K562 (cell line): ENCODE measurements at regions not wholly inside any gene's neighbourhood (a gene's known extent, or its start where the extent isn't known, plus 50 kb on each side); places are given as distances from the start of the nearest gene placed in this dataset.

Experiments
- ATAC-seq: fragments of 200-7000 bp; cut with Tn5 transposase; 3 replicates; pipeline ENCODE4 v1.9.1; 2020; ENCODE audit warnings: moderate library complexity
- BruUV-seq: library from RNA; stranded (reverse); fragments of 400-500 nt; replicated peaks from 2 replicates; lab custom pipeline; 2021; lab: Mats Ljungman, UMichigan
- CTCF ChIA-PET: fragments of 300-600 bp; formaldehyde crosslinking; extraction: SDS; loops from one replicate; lab custom pipeline; 2021; ENCODE audit warnings: low intra/inter-chr PET ratio; lab: Yijun Ruan, JAX
- POLR2A ChIA-PET: fragments of 300-600, 350-650 bp; sonication (Branson Sonifier 250); formaldehyde crosslinking; extraction: SDS; loops from one replicate; lab custom pipeline; 2021; ENCODE audit warnings: antibody characterized with exemption, inconsistent platforms; lab: Yijun Ruan, JAX
- DNase-seq, 4 experiments: peaks; one replicate each; pipeline versions ENCODE4 v3.0.0 to v3.0.0-alpha.2; 2011 to 2018; ENCODE audit warnings: low spot score in 3 of 4, mixed read lengths in 3 of 4; ENCODE audit errors: extremely low read depth in 1 of 4
- FAIRE-seq: peaks from 2 replicates; lab custom pipeline; 2011; peaks lifted over from hg19 to GRCh38; lab: Jason Lieb, UNC
- H2AFZ ChIP-seq: 2 replicates; pipeline ENCODE4 v1.6.0; 2011; ENCODE audit warnings: low read depth, low read length, control low read depth, inconsistent platforms
- H3K27ac ChIP-seq: fragments of 200-600 bp; 3 replicates; pipeline ENCODE4 v1.8.0; 2011; ENCODE audit warnings: low read depth, mild to moderate bottlenecking, control low read depth, inconsistent platforms, low read length, moderate library complexity, mixed read lengths; ENCODE audit errors: extremely low read depth
- H3K27me3 ChIP-seq, 2 experiments: fragments of 300-600 bp in 1 of 2; 2 replicates in 1 of 2; 3 replicates in 1 of 2; pipeline versions ENCODE4 v1.6.0 to v1.8.0; 2011; ENCODE audit warnings: inconsistent platforms in 2 of 2, low read length in 2 of 2, mild to moderate bottlenecking in 1 of 2, mixed read lengths in 1 of 2, moderate library complexity in 1 of 2; ENCODE audit not compliant: control insufficient read depth in 2 of 2, insufficient read depth in 2 of 2
- H3K36me3 ChIP-seq: fragments of 300-600 bp; 3 replicates; pipeline ENCODE4 v1.8.0; 2011; ENCODE audit warnings: mild to moderate bottlenecking, low read length, inconsistent platforms; ENCODE audit not compliant: control insufficient read depth, insufficient read depth
- H3K4me1 ChIP-seq, 2 experiments: fragments of 200-600 bp in 1 of 2; replicated peaks in 1 of 2; 2 replicates in 1 of 2; 3 replicates in 1 of 2; pipeline versions ENCODE4 v1.5.1 to v1.8.0; 2011; ENCODE audit warnings: inconsistent platforms in 2 of 2, low read length in 2 of 2, mild to moderate bottlenecking in 1 of 2, mixed read lengths in 1 of 2, moderate library complexity in 1 of 2; ENCODE audit not compliant: control insufficient read depth in 2 of 2, insufficient read depth in 2 of 2
- H3K4me2 ChIP-seq: 2 replicates; pipeline ENCODE4 v1.6.1; 2011; ENCODE audit warnings: low read length, control low read depth, inconsistent platforms, mixed read lengths; ENCODE audit not compliant: insufficient read depth
- H3K4me3 ChIP-seq: fragments of 200-600 bp; sonication (generic), shearing (Covaris generic); 2 replicates; pipeline ENCODE4 v1.5.1; 2016; ENCODE audit warnings: control low read depth, inconsistent platforms
- H3K79me2 ChIP-seq: fragments of 200-600 bp; 3 replicates; pipeline ENCODE4 v1.8.0; 2011; ENCODE audit warnings: low read length, inconsistent platforms; ENCODE audit not compliant: control insufficient read depth, insufficient read depth
- H3K9ac ChIP-seq, 2 experiments: 2 replicates each; pipeline versions ENCODE4 v1.6.0 to v1.6.1; 2011; ENCODE audit warnings: low read depth in 2 of 2, low read length in 2 of 2, control low read depth in 1 of 2, inconsistent platforms in 1 of 2, mild to moderate bottlenecking in 1 of 2, mixed read lengths in 1 of 2; ENCODE audit not compliant: insufficient read depth in 1 of 2
- H3K9me1 ChIP-seq: one replicate; pipeline ENCODE4 v1.6.0; 2011; ENCODE audit warnings: inconsistent platforms, mild to moderate bottlenecking, low read length, moderate library complexity; ENCODE audit not compliant: control insufficient read depth, insufficient read depth
- H3K9me3 ChIP-seq: replicated peaks from 2 replicates; pipeline ENCODE4 v1.5.1; 2011; ENCODE audit warnings: low read depth, low read length, inconsistent platforms; ENCODE audit not compliant: control insufficient read depth, insufficient read depth
- H4K20me1 ChIP-seq: replicated peaks from 2 replicates; pipeline ENCODE4 v1.6.1; 2011; ENCODE audit warnings: low read length, inconsistent platforms, mixed read lengths; ENCODE audit not compliant: control insufficient read depth, insufficient read depth
- FOXO4 ChIP-seq: fragments of 450-650 bp; formaldehyde crosslinking; IDR thresholded peaks from 2 replicates; pipeline ENCODE4 v1.4.0; 2020; ENCODE audit warnings: mild to moderate bottlenecking, moderate library complexity
- HDAC2 ChIP-seq: fragments of 450-650 bp; IDR thresholded peaks from 2 replicates; pipeline ENCODE4 v1.6.1; 2016; ENCODE audit warnings: mild to moderate bottlenecking
- HDAC3 ChIP-seq: fragments of 450-650 bp; IDR thresholded peaks from 2 replicates; pipeline ENCODE4 v1.6.1; 2018; ENCODE audit warnings: borderline replicate concordance, mild to moderate bottlenecking, moderate library complexity; ENCODE audit not compliant: partially characterized antibody
- NR2C2 ChIP-seq, 2 experiments: fragments of 200-800 bp in 1 of 2; sonication (Bioruptor generic) in 1 of 2; sonication (generic) in 1 of 2; formaldehyde crosslinking in 1 of 2; IDR thresholded peaks; 2 replicates each; pipeline versions ENCODE4 v1.6.1 to v1.8.0; 2016 to 2022; ENCODE audit warnings: mild to moderate bottlenecking in 1 of 2, missing compliant biosample characterization in 1 of 2, missing genetic modification characterization in 1 of 2, missing genetic modification reagents in 1 of 2
- NUFIP1 ChIP-seq: fragments of 450-650 bp; IDR thresholded peaks from 2 replicates; pipeline ENCODE4 v1.6.1; 2018; ENCODE audit not compliant: partially characterized antibody
- OTX1 ChIP-seq: fragments of 450-650 bp; formaldehyde crosslinking; IDR thresholded peaks from 2 replicates; pipeline ENCODE4 v1.4.0; 2022; ENCODE audit warnings: mild to moderate bottlenecking
- POLR2G ChIP-seq: fragments of 200-400 bp; formaldehyde crosslinking; IDR thresholded peaks from 2 replicates; pipeline ENCODE4 v1.6.1; 2017; ENCODE audit warnings: low read depth, mild to moderate bottlenecking, antibody characterized with exemption, low read length, moderate library complexity
- RAD21 ChIP-seq, 2 experiments: fragments of 250-450 bp in 1 of 2; fragments of 450-650 bp in 1 of 2; sonication (Bioruptor Pico) in 1 of 2; formaldehyde crosslinking in 1 of 2; IDR thresholded peaks in 1 of 2; conservative IDR thresholded peaks in 1 of 2; 2 replicates each; pipeline versions ENCODE4 v1.4.0 to v1.8.0; 2020 to 2022; ENCODE audit warnings: mild to moderate bottlenecking in 2 of 2, moderate library complexity in 1 of 2
- TAF1 ChIP-seq: IDR thresholded peaks from 2 replicates; pipeline ENCODE4 v1.6.1; 2011; ENCODE audit warnings: mild to moderate bottlenecking, low read length, moderate library complexity; ENCODE audit not compliant: insufficient read depth, control insufficient read depth, severe bottlenecking; ENCODE audit errors: extremely low read depth
- THRB ChIP-seq: fragments of 450-650 bp; formaldehyde crosslinking; conservative IDR thresholded peaks from 2 replicates; pipeline ENCODE4 v1.4.0; 2022; ENCODE audit warnings: mild to moderate bottlenecking, missing genetic modification characterization
- ZNF143 ChIP-seq: sonication (generic); formaldehyde crosslinking; IDR thresholded peaks from 2 replicates; pipeline ENCODE4 v1.9.0; 2022; ENCODE audit warnings: mild to moderate bottlenecking, missing genetic modification reagents
- ZNF232 ChIP-seq: sonication (generic); formaldehyde crosslinking; IDR thresholded peaks from 2 replicates; pipeline ENCODE4 v1.8.0; 2022; ENCODE audit warnings: mild to moderate bottlenecking, missing genetic modification reagents
- WGBS: fragments of 100-300 bp; shearing (Covaris generic); methylation state at CpG from one replicate; pipeline ENCODE4 v1.1.6; 2016; ENCODE audit warnings: low coverage, mixed read lengths; ENCODE audit not compliant: insufficient coverage; ENCODE audit errors: missing lambda C conversion rate; 5-methylcytosine and 5-hydroxymethylcytosine counted together
- in situ Hi-C: fragments of 300-500 bp; cut with MboI; formaldehyde crosslinking; loops from 4 replicates; pipeline ENCODE4 v1.15.0; 2018; ENCODE audit warnings: inconsistent platforms, mixed read lengths
- intact Hi-C: fragments of 100-400 bp; cut with micrococcal nuclease; formaldehyde crosslinking; loops from 2 replicates; pipeline ENCODE4 v1.14.2; 2022
- TF ChIP-seq, protein P1 (sequence below): fragments of 250-450 bp; sonication (Bioruptor Pico); IDR thresholded peaks from 2 replicates; pipeline ENCODE4 v1.8.0; 2021; ENCODE audit warnings: mild to moderate bottlenecking, moderate library complexity
- TF ChIP-seq, protein P2 (sequence below), 2 experiments: fragments of 200-800 bp in 1 of 2; sonication (Bioruptor generic) in 1 of 2; sonication (generic) in 1 of 2; formaldehyde crosslinking in 1 of 2; IDR thresholded peaks in 1 of 2; conservative IDR thresholded peaks in 1 of 2; 2 replicates each; pipeline versions ENCODE4 v1.5.0 to v1.6.1; 2016 to 2020; ENCODE audit warnings: missing compliant biosample characterization in 1 of 2, missing genetic modification characterization in 1 of 2, missing genetic modification reagents in 1 of 2

GRCh38 chr17:12388226-12388625 is 277.5 kb upstream of the MYOCD start (continued):
- TF ChIP-seq NUFIP1 (no peak), HDAC2 (no peak)

DNA sequence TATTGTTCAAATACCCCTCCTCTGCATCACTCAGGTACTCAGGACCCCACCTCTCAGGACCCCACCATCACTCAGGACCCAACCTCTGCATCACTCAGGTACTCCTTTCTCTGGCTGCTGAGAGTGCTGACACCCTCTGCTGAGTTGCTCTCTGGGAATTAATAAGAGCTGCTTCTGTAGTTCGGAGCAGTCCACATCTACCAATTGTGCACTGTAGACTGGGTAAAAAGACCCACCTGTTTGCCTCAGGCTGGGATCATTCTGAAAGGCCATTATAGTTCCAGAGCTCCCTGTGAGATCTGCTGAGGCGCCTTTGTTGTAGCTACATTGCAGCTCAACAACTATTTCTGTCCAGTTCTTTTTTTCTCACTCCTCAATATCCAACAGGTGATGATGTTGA is 276.3 kb upstream of the MYOCD start:
- ATAC-seq (no peak), FAIRE-seq (no peak), DNase-seq (no peak)
- H3K4me1 ChIP-seq = no peaks in the 10 kb centered on the region
- ChIA-PET POLR2A (no interaction called here), CTCF (no interaction called here)
- H3K9me1 ChIP-seq = no peaks in the 10 kb centered on the region
- H3K36me3 ChIP-seq = no peaks in the 10 kb centered on the region
- H3K27me3 ChIP-seq = no peaks in the 10 kb centered on the region
- no peaks in the 10 kb centered on the region for H4K20me1 ChIP-seq
- no peaks in the 10 kb centered on the region for H3K79me2 ChIP-seq
- H3K4me2 ChIP-seq = no peak overlapping the region
- intact Hi-C loops = no loop called here
- no peak overlapping the region for H2AFZ ChIP-seq
- no peak overlapping the region for H3K27ac ChIP-seq
- in situ Hi-C loops = no loop called here
- BruUV-seq = no TSS peak
- no peak overlapping the region for H3K4me3 ChIP-seq
- H3K9ac ChIP-seq = no peak overlapping the region
- no peaks in the 10 kb centered on the region for H3K9me3 ChIP-seq
- 0% methylated on average over 1 of the region's 2 CpGs for WGBS
- TF ChIP-seq RAD21 (CRISPR knock-in tag; conservative IDR thresholded peaks at IDR 0.05 in 1 of 2, IDR thresholded peaks at IDR 0.05 in 1 of 2) (no peak), OTX1 (no peak), HDAC3 (no peak), ZNF143 (CRISPR knock-in tag) (no peak), THRB (CRISPR knock-in tag) (no peak), POLR2G (no peak), FOXO4 (CRISPR knock-in tag) (no peak), ZNF232 (no peak), TAF1 (no peak), NR2C2 (CRISPR knock-in tag; IDR thresholded peaks at IDR 0.05) (no peak), NR2C2 (tag; IDR thresholded peaks at IDR 0.05) (no peak)
- TF ChIP-seq, protein P1, sequence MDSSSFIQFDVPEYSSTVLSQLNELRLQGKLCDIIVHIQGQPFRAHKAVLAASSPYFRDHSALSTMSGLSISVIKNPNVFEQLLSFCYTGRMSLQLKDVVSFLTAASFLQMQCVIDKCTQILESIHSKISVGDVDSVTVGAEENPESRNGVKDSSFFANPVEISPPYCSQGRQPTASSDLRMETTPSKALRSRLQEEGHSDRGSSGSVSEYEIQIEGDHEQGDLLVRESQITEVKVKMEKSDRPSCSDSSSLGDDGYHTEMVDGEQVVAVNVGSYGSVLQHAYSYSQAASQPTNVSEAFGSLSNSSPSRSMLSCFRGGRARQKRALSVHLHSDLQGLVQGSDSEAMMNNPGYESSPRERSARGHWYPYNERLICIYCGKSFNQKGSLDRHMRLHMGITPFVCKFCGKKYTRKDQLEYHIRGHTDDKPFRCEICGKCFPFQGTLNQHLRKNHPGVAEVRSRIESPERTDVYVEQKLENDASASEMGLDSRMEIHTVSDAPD (CRISPR knock-in tag) = no peak
- TF ChIP-seq, protein P2, sequence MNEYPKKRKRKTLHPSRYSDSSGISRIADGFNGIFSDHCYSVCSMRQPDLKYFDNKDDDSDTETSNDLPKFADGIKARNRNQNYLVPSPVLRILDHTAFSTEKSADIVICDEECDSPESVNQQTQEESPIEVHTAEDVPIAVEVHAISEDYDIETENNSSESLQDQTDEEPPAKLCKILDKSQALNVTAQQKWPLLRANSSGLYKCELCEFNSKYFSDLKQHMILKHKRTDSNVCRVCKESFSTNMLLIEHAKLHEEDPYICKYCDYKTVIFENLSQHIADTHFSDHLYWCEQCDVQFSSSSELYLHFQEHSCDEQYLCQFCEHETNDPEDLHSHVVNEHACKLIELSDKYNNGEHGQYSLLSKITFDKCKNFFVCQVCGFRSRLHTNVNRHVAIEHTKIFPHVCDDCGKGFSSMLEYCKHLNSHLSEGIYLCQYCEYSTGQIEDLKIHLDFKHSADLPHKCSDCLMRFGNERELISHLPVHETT (CRISPR knock-in tag; conservative IDR thresholded peaks at IDR 0.05 in 1 of 2, IDR thresholded peaks at IDR 0.05 in 1 of 2) = no peak
